CD4-positive, alpha-beta T cell treated with Interleukin-6 for 4 hours (primary cell): ENCODE measurements at regions not wholly inside any gene's neighbourhood (a gene's known extent, or its start where the extent isn't known, plus 50 kb on each side); places are given as distances from the start of the nearest gene placed in this dataset.

Experiments used
- DNase-seq: peaks from one replicate; pipeline ENCODE4 v3.0.0-alpha.2; 2020; ENCODE audit warnings: mixed read lengths

DNA sequence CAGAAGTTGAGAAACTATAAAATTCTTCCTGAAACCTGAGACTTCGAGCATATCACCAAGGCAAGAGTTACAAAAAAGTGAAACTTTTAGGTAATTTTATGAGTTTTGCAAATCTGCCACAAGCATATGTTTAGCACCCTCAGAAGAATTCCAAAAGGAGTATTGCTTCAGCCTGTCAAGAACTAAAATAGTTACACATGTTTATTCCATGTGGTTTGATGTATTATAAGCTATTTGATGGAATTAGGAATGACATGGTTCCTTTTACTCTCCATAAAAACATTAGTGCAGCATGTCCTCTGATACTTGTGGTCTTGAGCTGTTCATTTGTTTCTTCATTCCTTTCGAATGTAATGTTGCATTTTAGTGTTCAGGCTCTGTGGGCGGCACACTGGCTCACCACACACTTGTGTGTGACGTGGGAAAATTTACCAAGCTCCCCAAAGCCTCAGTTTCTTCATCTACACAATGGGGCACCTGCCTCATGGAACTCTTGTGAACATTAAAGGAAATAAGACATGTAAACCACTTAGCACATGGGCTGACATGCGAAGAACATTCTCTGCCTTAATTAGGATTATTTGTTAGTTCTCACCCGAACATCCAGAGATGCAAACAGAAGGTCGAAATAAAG is 204.2 kb upstream of the FOXF1 start:
- DNase-seq, result no peak

DNA sequence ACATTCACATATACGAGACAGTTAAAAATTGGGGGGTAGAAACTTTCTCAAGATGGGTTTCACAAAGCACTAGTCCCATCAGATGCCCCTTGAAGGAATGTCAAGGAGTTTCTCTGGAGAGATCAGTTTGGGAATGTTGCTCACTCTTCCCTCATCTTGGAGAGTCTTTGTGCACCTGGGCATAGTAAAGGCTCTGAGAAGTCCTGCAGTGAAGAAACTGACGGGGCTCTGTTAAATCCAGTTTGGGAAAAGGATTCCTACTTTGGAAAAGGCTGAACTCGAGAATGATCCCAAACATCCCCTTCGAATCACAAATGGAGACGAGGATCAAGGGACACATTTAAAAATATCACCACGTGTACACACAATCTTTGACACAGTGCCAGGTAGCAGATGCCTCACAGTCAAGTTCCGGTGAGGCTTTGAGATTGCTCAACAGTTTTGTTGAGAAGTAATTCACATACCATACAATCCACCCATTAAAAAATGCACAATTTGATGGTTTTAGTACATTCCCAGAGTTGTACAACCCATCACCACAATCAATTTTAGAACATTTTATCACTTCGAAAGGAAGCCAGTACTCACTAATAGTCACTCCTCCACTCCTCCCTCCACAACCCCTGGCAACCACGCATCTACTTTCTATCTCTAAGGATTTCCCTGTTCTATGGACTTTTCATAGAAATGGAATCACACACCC is 203.4 kb upstream of the FOXF1 start:
- no peak for DNase-seq

- no peak for DNase-seq
Measured at GRCh38 chr16:86307514-86307903, 202.8 kb upstream of the FOXF1 start.

DNA sequence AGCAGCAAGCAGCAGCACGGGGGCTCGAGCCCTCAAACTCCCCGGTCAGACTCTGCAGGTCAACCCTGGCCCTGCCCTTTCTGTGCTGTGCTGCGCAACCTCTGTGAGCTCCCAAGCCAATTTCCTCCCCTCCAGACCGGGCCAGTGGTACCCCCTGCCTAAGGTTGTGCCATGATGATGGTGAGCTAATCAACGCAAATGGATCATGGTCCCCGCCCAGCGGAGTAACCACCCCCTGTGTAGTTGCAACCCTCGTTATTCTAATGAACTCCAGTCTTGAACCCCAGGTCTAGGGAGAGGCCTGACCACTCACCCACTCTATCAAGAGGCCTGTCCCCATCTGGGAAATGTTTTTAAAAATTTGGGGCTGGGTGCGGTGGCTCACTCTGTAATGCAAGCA is 201.8 kb upstream of the FOXF1 start:
- no peak for DNase-seq

GRCh38 chr16:86313631-86314030 is 196.7 kb upstream of the FOXF1 start:
- DNase-seq, result no peak

GRCh38 chr16:86314402-86315025 is 195.8 kb upstream of the FOXF1 start:
- DNase-seq, result no peak

GRCh38 chr16:86316967-86317812 is 193.1 kb upstream of the FOXF1 start:
- DNase-seq, result no peak

DNA sequence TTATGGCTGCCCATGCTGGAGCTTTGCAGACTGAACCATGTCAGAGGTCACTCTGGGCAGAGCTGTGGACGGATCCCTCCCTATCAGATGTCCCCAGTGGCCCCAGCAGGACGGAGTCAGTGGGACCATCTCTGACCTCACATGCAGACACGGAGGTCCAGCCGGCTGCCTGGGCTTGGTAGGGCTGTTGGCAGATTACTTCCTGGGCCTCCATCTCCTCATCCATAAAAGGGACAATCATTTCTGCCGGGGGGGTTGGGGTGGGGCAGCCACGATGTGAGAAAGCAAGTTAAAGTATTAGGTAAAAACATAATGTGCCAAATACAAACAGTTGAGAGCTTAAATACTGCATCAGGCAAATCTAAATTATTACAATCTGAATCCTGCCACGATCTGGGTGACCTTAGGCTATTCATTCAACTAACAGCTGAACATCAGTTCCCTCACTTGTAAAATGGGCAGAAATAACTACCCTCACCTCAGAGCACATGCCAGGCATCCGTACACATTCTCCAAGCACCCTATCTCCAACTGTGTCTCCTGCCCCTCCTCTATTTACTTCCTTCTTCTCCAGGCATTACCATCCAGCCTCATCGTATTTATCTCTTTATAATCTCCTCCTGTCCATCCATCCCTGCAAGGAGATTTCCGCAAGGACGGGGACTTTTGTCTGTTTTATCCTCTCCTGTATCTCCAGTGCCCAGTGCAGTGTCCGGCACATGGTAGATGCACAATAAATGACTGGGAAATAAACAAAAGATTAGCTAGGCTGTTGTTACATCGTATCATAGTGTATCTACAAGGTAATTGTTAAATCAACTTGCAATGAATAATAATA is 192.3 kb upstream of the FOXF1 start:
- DNase-seq, result no peak

DNA sequence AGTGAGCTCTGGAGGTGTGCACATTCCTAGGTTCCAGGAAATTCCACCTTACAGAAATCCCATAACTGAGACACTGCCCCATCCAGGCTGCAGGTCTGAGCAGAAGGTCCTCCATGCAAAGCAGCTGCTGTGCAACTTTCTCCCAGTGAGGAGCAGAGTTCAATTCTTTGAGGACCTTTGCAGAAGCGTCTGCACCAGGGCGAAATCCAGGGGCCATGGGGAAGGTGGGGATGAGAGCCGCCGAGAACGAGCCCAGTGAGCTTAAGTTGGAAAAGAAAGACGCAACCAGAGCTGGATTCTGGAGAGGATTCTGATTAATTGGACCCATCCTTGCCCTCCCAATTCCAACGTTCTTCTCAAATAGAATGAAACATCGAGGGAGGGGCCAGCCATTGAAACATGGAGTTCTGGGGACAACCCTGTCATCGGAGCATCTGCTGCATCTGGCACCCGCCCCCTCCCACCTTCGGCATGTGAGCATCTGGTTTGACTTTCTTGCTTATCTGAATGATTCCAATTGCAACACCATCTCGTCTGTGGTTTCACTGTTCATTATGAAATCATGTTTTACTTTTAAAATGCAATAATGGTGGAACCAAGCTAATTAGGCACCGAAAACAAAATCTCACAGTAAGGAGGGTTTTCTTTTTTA is 190.6 kb upstream of the FOXF1 start:
- DNase-seq, result no peak

DNA sequence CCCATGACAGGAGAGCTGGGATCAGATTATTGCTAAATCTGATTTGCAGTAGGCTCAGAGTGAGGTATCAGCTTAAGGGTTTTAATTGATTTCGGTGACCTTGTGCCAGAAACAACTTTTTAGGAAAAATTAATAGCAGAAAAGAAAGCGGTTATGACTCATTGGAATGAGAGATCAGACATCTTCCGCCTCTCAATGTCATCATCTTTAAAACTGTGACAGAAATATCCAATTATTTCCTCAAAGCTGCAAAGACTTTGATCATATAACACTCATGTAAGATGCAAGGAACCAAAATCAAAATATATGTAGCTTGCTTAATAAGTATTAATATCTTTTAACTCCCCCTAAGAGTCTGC is 190.1 kb upstream of the FOXF1 start:
- no peak for DNase-seq

DNA sequence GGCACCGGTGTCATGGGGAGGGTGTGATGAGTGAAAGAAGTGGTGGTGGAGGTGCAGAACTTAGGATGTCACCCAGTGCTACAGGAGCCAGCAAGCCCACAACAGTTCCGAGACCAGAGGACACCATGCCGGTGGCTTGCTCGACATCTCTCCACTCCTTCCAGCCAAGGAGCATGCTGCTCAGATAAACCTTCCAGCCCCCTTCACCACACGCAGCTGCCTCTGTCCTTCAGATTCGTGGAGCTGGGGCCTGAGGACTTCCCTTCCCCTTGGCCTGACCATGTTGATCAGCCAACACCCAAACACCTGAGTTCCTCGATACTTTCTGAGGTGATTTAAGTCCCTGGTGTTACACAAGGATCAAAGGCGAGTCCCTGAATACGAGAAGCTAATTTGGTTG is 188.8 kb upstream of the FOXF1 start:
- DNase-seq, result no peak

DNA sequence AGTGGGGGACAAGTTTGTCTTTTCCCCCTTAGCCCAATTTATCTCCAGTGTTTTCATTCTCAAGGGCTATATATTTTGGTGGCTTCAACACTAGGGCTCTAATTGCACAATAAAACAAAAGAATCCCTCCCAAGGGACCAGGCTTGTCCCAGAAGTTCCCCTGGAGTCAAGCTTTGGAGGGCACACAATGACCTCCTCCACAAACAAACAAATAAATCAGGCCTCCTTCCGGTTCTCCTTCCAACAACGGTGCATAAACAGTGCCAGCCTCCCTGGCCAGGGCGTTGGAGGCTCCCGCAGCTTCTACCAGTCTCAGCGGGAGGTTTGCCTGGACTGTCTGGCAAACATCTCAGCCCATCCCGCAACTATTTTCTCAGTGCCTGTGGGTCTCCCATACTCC is 188.0 kb upstream of the FOXF1 start:
- DNase-seq, result no peak

- no peak for DNase-seq
Measured at GRCh38 chr16:86322806-86323205, 187.5 kb upstream of the FOXF1 start.

- DNase-seq, result no peak
Measured at GRCh38 chr16:86324320-86324719, 186.0 kb upstream of the FOXF1 start.

- no peak for DNase-seq
Measured at GRCh38 chr16:86325360-86325759, 185.0 kb upstream of the FOXF1 start.

- no peak for DNase-seq
Measured at GRCh38 chr16:86325895-86326294, 184.4 kb upstream of the FOXF1 start.

GRCh38 chr16:86327321-86327720 is 183.0 kb upstream of the FOXF1 start:
- DNase-seq, result no peak

GRCh38 chr16:86330906-86331305 is 179.4 kb upstream of the FOXF1 start:
- DNase-seq, result no peak

DNA sequence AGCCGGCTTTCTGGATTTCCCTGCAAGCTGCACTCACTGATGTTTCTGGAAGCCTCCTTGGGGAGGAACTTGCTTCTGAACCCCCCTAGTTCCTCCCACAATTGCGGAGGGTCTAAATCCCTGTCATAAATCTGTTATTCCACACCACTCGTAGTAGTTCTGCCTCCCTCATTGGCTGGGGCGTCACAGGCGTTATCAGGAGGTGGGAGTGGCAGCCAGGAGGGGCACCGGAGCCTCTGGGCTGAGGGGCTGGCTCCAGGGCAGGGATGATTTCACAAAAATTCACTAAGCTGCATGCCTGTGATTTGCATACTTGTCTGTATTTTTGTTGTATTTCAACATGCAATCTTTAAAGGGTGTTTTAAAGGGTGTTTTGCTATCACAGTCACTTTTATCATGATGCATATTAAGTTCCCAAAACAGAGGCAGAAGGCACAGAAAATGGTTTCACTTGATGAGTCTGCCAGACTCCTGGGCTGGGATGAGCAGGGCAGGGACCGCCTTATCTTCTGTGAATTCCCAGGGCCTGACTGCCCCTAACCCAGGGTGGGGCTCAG is 176.2 kb upstream of the FOXF1 start:
- no peak for DNase-seq

- no peak for DNase-seq
Measured at GRCh38 chr16:86335266-86336172, 174.8 kb upstream of the FOXF1 start.

GRCh38 chr16:86337138-86337537 is 173.2 kb upstream of the FOXF1 start:
- DNase-seq, result no peak
